ENCODE measurements at regions not wholly inside any gene's neighbourhood (a gene's known extent, or its start where the extent isn't known, plus 50 kb on each side); places are given as distances from the start of the nearest gene placed in this dataset.
"Not testable (repeated sequence)": the region's sequence is repeated elsewhere in the genome, so short reads cannot be mapped to it uniquely, and the experiment has no call there.

GRCh38 chr13:104961246-104961645 is 1574.2 kb downstream of the EFNB2 start:
- no peak for DNase-seq (ENCODE audit: low spot score)

GRCh38 chr13:104954210-104954609 is 1581.3 kb downstream of the EFNB2 start:
- no peak for DNase-seq (ENCODE audit: low spot score)

GRCh38 chr13:104953588-104953987 is 1581.9 kb downstream of the EFNB2 start:
- DNase-seq (ENCODE audit: low spot score): no peak

GRCh38 chr13:104949840-104950740 is 1585.4 kb downstream of the EFNB2 start:
- DNase-seq (ENCODE audit: low spot score): no peak

GRCh38 chr13:104944176-104944575 is 1591.3 kb downstream of the EFNB2 start:
- no peak for DNase-seq (ENCODE audit: low spot score)

- no peak for DNase-seq (ENCODE audit: low spot score)
These were observed 1592.1 kb downstream of the EFNB2 start for GRCh38 chr13:104943331-104943730.

- no peak for DNase-seq (ENCODE audit: low spot score)
These were observed 1597.6 kb downstream of the EFNB2 start for GRCh38 chr13:104937881-104938280.

GRCh38 chr13:104936304-104936703 is 1599.2 kb downstream of the EFNB2 start:
- DNase-seq (ENCODE audit: low spot score): no peak

GRCh38 chr13:104920513-104920912 is 1614.9 kb downstream of the EFNB2 start:
- not testable (repeated sequence) for DNase-seq (ENCODE audit: low spot score)

GRCh38 chr13:104920091-104920490 is 1615.4 kb downstream of the EFNB2 start:
- DNase-seq (ENCODE audit: low spot score): no peak

- DNase-seq (ENCODE audit: low spot score): no peak
These were observed 1635.2 kb downstream of the EFNB2 start for GRCh38 chr13:104900191-104900817.

GRCh38 chr13:104898484-104898883 is 1637.0 kb downstream of the EFNB2 start:
- no peak for DNase-seq (ENCODE audit: low spot score)

GRCh38 chr13:104895521-104895920 is 1639.9 kb downstream of the EFNB2 start:
- no peak for DNase-seq (ENCODE audit: low spot score)

- no peak for DNase-seq (ENCODE audit: low spot score)
These were observed 1660.3 kb downstream of the EFNB2 start for GRCh38 chr13:104875038-104875754.

GRCh38 chr13:104872153-104872552 is 1663.3 kb downstream of the EFNB2 start:
- DNase-seq (ENCODE audit: low spot score): no peak

GRCh38 chr13:104871456-104871855 is 1664.0 kb downstream of the EFNB2 start:
- DNase-seq (ENCODE audit: low spot score): no peak

- no peak for DNase-seq (ENCODE audit: low spot score)
These were observed 1666.0 kb downstream of the EFNB2 start for GRCh38 chr13:104869501-104869900.

- no peak for DNase-seq (ENCODE audit: low spot score)
These were observed 1666.7 kb downstream of the EFNB2 start for GRCh38 chr13:104868806-104869205.

GRCh38 chr13:104855581-104855980 is 1679.9 kb downstream of the EFNB2 start:
- no peak for DNase-seq (ENCODE audit: low spot score)

- DNase-seq (ENCODE audit: low spot score): no peak
These were observed 1680.8 kb downstream of the EFNB2 start for GRCh38 chr13:104854698-104855097.

GRCh38 chr13:104854007-104854406 is 1681.5 kb downstream of the EFNB2 start:
- no peak for DNase-seq (ENCODE audit: low spot score)

GRCh38 chr13:104847922-104848321 is 1687.5 kb downstream of the EFNB2 start:
- DNase-seq (ENCODE audit: low spot score): no peak

GRCh38 chr13:104843401-104843800 is 1692.1 kb downstream of the EFNB2 start:
- no peak for DNase-seq (ENCODE audit: low spot score)
